ENCODE measurements at regions not wholly inside any gene's neighbourhood (a gene's known extent, or its start where the extent isn't known, plus 50 kb on each side); places are given as distances from the start of the nearest gene placed in this dataset.

- no peak overlapping the region for H2AFZ ChIP-seq (replicated peaks; ENCODE audit: low read length, poor library complexity)
- ChIA-PET CTCF (no interaction called here), POLR2A (ENCODE audit: unreplicated experiment) (no interaction called here)
- H3K23ac ChIP-seq (ENCODE audit: low read depth, low read length) = no peak overlapping the region
- no peak overlapping the region for H3K4me2 ChIP-seq (ENCODE audit: low read depth, low read length)
- no peak overlapping the region for H2AK5ac ChIP-seq (ENCODE audit: low read depth, low read length)
- no peaks in the 10 kb centered on the region for H3K4me1 ChIP-seq (ENCODE audit: control insufficient read depth, insufficient read depth, low read length)
- H3K27me3 ChIP-seq (ENCODE audit: control insufficient read depth, insufficient read depth, low read length) = no peaks in the 10 kb centered on the region
- H4K5ac ChIP-seq (ENCODE audit: low read depth, low read length) = no peak overlapping the region
- no peaks in the 10 kb centered on the region for H3K9me1 ChIP-seq (ENCODE audit: insufficient read depth, low read length)
- no peak overlapping the region for H3K4ac ChIP-seq (ENCODE audit: low read depth, low read length)
- H3K18ac ChIP-seq (ENCODE audit: low read depth, low read length) = no peak overlapping the region
- H2BK120ac ChIP-seq (ENCODE audit: low read depth, low read length) = no peak overlapping the region
- no peak overlapping the region for H3K4me3 ChIP-seq (ENCODE audit: insufficient read depth, low read depth, low read length)
- no peak overlapping the region for H2AK9ac ChIP-seq (replicated peaks; ENCODE audit: low read depth, low read length, poor library complexity)
- in situ Hi-C loops (cut with MboI; ENCODE audit: low sequenced_read_pairs) = no loop called here
- dilution Hi-C loops (cut with HindIII; ENCODE audit: low sequenced_read_pairs, unreplicated experiment) = no loop called here
- peaks cover 8% of the 10 kb centered on the region for H3K9me3 ChIP-seq (ENCODE audit: control insufficient read depth, insufficient read depth, low read length)
- H3K27ac ChIP-seq (ENCODE audit: insufficient read depth, low read length) = no peak overlapping the region
- TF ChIP-seq MAFK (IDR thresholded peaks at IDR 0.05; ENCODE audit: low read depth, low read length) (0 out of 2 replicates have a peak, but pooled peaks have one; percentile 1), BHLHE40 (IDR thresholded peaks at IDR 0.05; ENCODE audit: low read depth, low read length) (no peak), CEBPB (IDR thresholded peaks at IDR 0.05; ENCODE audit: low read depth, low read length) (no peak), CHD1 (IDR thresholded peaks at IDR 0.05; ENCODE audit: low read depth, low read length) (no peak), RCOR1 (IDR thresholded peaks at IDR 0.05; ENCODE audit: insufficient replicate concordance, low read length) (no peak), NFE2L2 (IDR thresholded peaks at IDR 0.05; ENCODE audit: low read depth, low read length) (0 out of 2 replicates have a peak, but pooled peaks have one; percentile 10)
- no peaks in the 10 kb centered on the region for H3K36me3 ChIP-seq (ENCODE audit: control insufficient read depth, insufficient read depth, low read length)
- no peaks in the 10 kb centered on the region for H4K20me1 ChIP-seq (ENCODE audit: insufficient read depth, low read length)
- H2BK20ac ChIP-seq (ENCODE audit: low read depth, low read length) = no peak overlapping the region
- no peaks in the 10 kb centered on the region for H3K79me1 ChIP-seq (ENCODE audit: low read depth in 1 of 2, low read length in 2 of 2)
- no peak overlapping the region for H3K14ac ChIP-seq (replicated peaks; ENCODE audit: low read depth, low read length)
- no TSS peak for BruUV-seq (replicated peaks)
- H2BK15ac ChIP-seq (ENCODE audit: low read depth, low read length) = no peak overlapping the region
- H4K8ac ChIP-seq (ENCODE audit: low read depth in 2 of 2, low read length in 2 of 2) = no peak overlapping the region
- DNase-seq = no peak
- H4K91ac ChIP-seq (ENCODE audit: insufficient read depth, low read depth, low read length) = no peak overlapping the region
- no peak overlapping the region for H2BK5ac ChIP-seq (ENCODE audit: low read depth, low read length, poor library complexity, severe bottlenecking)
- H3K56ac ChIP-seq (ENCODE audit: extremely low read depth, insufficient read depth, low read length) = no peak overlapping the region
- no peak overlapping the region for H3K9ac ChIP-seq (ENCODE audit: low read depth, low read length)
- ATAC-seq (ENCODE audit: low read depth) = no peak
- intact Hi-C loops (cut with micrococcal nuclease) = loop anchor here (10.0 kb wide), 1 partner anchor 464 kb away; no protein-coding TSS in a partner anchor
Measured at GRCh38 chr11:97621282-97621681, 1231.5 kb downstream of the JRKL start.

Data from IMR-90 (cell line).